Tibial nerve (tissue), 4 donors: ENCODE measurements at regions not wholly inside any gene's neighbourhood (a gene's known extent, or its start where the extent isn't known, plus 50 kb on each side); places are given as distances from the start of the nearest gene placed in this dataset.

Source experiments
- DNase-seq, 2 donors: peaks; one replicate each; pipeline ENCODE4 v3.0.0-alpha.2; 2019; ENCODE audit warnings: low spot score in 2 of 2
- H3K27ac ChIP-seq, 4 donors: fragments of 200-600 bp; sonication (generic) in 3 of 4; one replicate each; pipeline ENCODE4 v1.5.1; 2017 to 2019; ENCODE audit warnings: mild to moderate bottlenecking in 1 of 4
- H3K27me3 ChIP-seq, 2 donors: fragments of 200-600 bp; sonication (generic) in 1 of 2; one replicate each; pipeline versions ENCODE4 v1.5.1 to v1.6.0; 2017 to 2019
- H3K36me3 ChIP-seq, 3 donors: fragments of 200-600 bp; sonication (generic); one replicate each; pipeline ENCODE4 v1.5.1; 2018 to 2019
- H3K4me1 ChIP-seq, 4 donors: fragments of 200-600 bp; sonication (generic) in 3 of 4; one replicate each; pipeline ENCODE4 v1.5.1; 2017 to 2019
- H3K4me3 ChIP-seq, 4 donors: fragments of 200-600 bp; sonication (generic) in 3 of 4; one replicate each; pipeline ENCODE4 v1.5.1; 2017 to 2019; ENCODE audit warnings: mild to moderate bottlenecking in 1 of 4, moderate library complexity in 1 of 4
- H3K9me3 ChIP-seq, 4 donors: fragments of 200-600 bp; sonication (generic) in 3 of 4; one replicate each; pipeline ENCODE4 v1.5.1; 2017 to 2019
- CTCF ChIP-seq, 5 experiments: fragments of 200-600 bp in 3 of 5; fragments of 450-650 bp in 2 of 5; sonication (generic) in 3 of 5; IDR thresholded peaks; one replicate each; pipeline ENCODE4 v1.5.1; 2016 to 2019; ENCODE audit warnings: antibody characterized with exemption in 5 of 5, mild to moderate bottlenecking in 3 of 5, moderate library complexity in 2 of 5
- EP300 ChIP-seq, 2 donors: sonication (generic); formaldehyde crosslinking; IDR thresholded peaks; one replicate each; pipeline ENCODE4 v1.6.1; 2017; ENCODE audit warnings: antibody characterized with exemption in 2 of 2, mild to moderate bottlenecking in 1 of 2
- POLR2A ChIP-seq, 2 donors: fragments of 450-650 bp; IDR thresholded peaks; one replicate each; pipeline ENCODE4 v1.6.1; 2017; ENCODE audit warnings: antibody characterized with exemption in 2 of 2, mild to moderate bottlenecking in 2 of 2, moderate library complexity in 2 of 2
- WGBS, 2 donors: methylation state at CpG; one replicate each; pipeline ENCODE4 v1.1.5; 2018; 5-methylcytosine and 5-hydroxymethylcytosine counted together

GRCh38 chr12:76611533-76611932 is 52.0 kb upstream of the OSBPL8 start:
- H3K36me3 ChIP-seq, result no peaks in the 10 kb centered on the region
- no peaks in the 10 kb centered on the region for H3K27me3 ChIP-seq
- WGBS, 2 donors, result 48 to 60% methylated on average over 2 of the region's 2 CpGs
- H3K9me3 ChIP-seq, result no peaks in the 10 kb centered on the region
- no peaks in the 10 kb centered on the region for H3K4me1 ChIP-seq
- H3K4me3 ChIP-seq, result no peak overlapping the region
- TF ChIP-seq EP300 (IDR thresholded peaks at IDR 0.05) (peak in 1 of 2 donors; percentile 27), POLR2A (IDR thresholded peaks at IDR 0.05) (no peak), CTCF (IDR thresholded peaks at IDR 0.05) (no peak)
- no peak overlapping the region for H3K27ac ChIP-seq
- no peak for DNase-seq

GRCh38 chr12:76614364-76614763 is 54.8 kb upstream of the OSBPL8 start:
- WGBS, 2 donors, result 91 to 95% methylated on average over 2 of the region's 2 CpGs
- TF ChIP-seq POLR2A (IDR thresholded peaks at IDR 0.05) (no peak), CTCF (IDR thresholded peaks at IDR 0.05) (no peak), EP300 (IDR thresholded peaks at IDR 0.05) (no peak)

GRCh38 chr12:76618031-76618430 is 58.5 kb upstream of the OSBPL8 start:
- H3K27me3 ChIP-seq, result no peaks in the 10 kb centered on the region
- DNase-seq, result no peak
- H3K9me3 ChIP-seq, result no peaks in the 10 kb centered on the region
- TF ChIP-seq EP300 (IDR thresholded peaks at IDR 0.05), result no peak
- H3K4me1 ChIP-seq, result peaks cover 0 to 3% (median 0%) of the 10 kb centered on the region in 4 donors
- H3K36me3 ChIP-seq, result no peaks in the 10 kb centered on the region
- H3K4me3 ChIP-seq, result no peak overlapping the region
- no peak overlapping the region for H3K27ac ChIP-seq
- WGBS, 2 donors, result 84% methylated on average over 6 of the region's 6 CpGs

More at GRCh38 chr12:76614364-76614763, 54.8 kb upstream of the OSBPL8 start:
- DNase-seq, result no peak
- Histone ChIP-seq H3K27me3 (no peaks in the 10 kb centered on the region), H3K36me3 (no peaks in the 10 kb centered on the region), H3K4me3 (no peak overlapping the region), H3K27ac (no peak overlapping the region), H3K4me1 (no peaks in the 10 kb centered on the region), H3K9me3 (no peaks in the 10 kb centered on the region)

- 5 to 8% methylated on average over 1 of the region's 1 CpG for WGBS, 2 donors
- H3K27ac ChIP-seq, result no peak overlapping the region
- H3K27me3 ChIP-seq, result no peaks in the 10 kb centered on the region
- H3K4me1 ChIP-seq, result peaks cover 0 to 3% (median 0%) of the 10 kb centered on the region in 4 donors
- H3K9me3 ChIP-seq, result no peaks in the 10 kb centered on the region
- H3K36me3 ChIP-seq, result no peaks in the 10 kb centered on the region
- DNase-seq, result peak; percentile 64 to 88
- no peak overlapping the region for H3K4me3 ChIP-seq
- TF ChIP-seq CTCF (IDR thresholded peaks at IDR 0.05) (peak; percentile 85 to 91 (median 91)), POLR2A (IDR thresholded peaks at IDR 0.05) (no peak), EP300 (IDR thresholded peaks at IDR 0.05) (peak in 1 of 2 donors; percentile 37)
These were observed 62.0 kb upstream of the OSBPL8 start for GRCh38 chr12:76621582-76622024.

GRCh38 chr12:76622351-76622750 is 62.8 kb upstream of the OSBPL8 start:
- DNase-seq, result no peak
- no peaks in the 10 kb centered on the region for H3K9me3 ChIP-seq
- H3K27ac ChIP-seq, result no peak overlapping the region
- H3K36me3 ChIP-seq, result no peaks in the 10 kb centered on the region
- no peak overlapping the region for H3K4me3 ChIP-seq
- no peak for TF ChIP-seq POLR2A (IDR thresholded peaks at IDR 0.05)
- no peak for TF ChIP-seq EP300 (IDR thresholded peaks at IDR 0.05)
- no peak for TF ChIP-seq CTCF (IDR thresholded peaks at IDR 0.05)
- H3K4me1 ChIP-seq, result peaks cover 0 to 3% (median 0%) of the 10 kb centered on the region in 4 donors
- H3K27me3 ChIP-seq, result no peaks in the 10 kb centered on the region
- 71 to 76% methylated on average over 5 of the region's 5 CpGs for WGBS, 2 donors

- DNase-seq, result no peak
- H3K4me3 ChIP-seq, result no peak overlapping the region
- H3K4me1 ChIP-seq, result peaks cover 0 to 3% (median 0%) of the 10 kb centered on the region in 4 donors
- H3K9me3 ChIP-seq, result no peaks in the 10 kb centered on the region
- no peak for TF ChIP-seq EP300 (IDR thresholded peaks at IDR 0.05)
- H3K27me3 ChIP-seq, result no peaks in the 10 kb centered on the region
- no peak overlapping the region for H3K27ac ChIP-seq
- H3K36me3 ChIP-seq, result no peaks in the 10 kb centered on the region
These were observed 63.3 kb upstream of the OSBPL8 start for GRCh38 chr12:76622915-76623314.
